ENCODE measurements at regions not wholly inside any gene's neighbourhood (a gene's known extent, or its start where the extent isn't known, plus 50 kb on each side); places are given as distances from the start of the nearest gene placed in this dataset.

GRCh38 chr5:124480022-124480421 lies 266.4 kb downstream of the ZNF608 start:
- H3K4me3 ChIP-seq (ENCODE audit: low read depth, low read length) = no peak overlapping the region
- TF ChIP-seq CTCF (IDR thresholded peaks at IDR 0.05; ENCODE audit: low read depth, low read length, missing control alignments) = no peak
- no peak for DNase-seq (ENCODE audit: low read depth)
- in situ Hi-C loops (cut with HindIII; ENCODE audit: low sequenced_read_pairs) = no loop called here

GRCh38 chr5:124478264-124478663 lies 268.2 kb downstream of the ZNF608 start:
- in situ Hi-C loops (cut with HindIII; ENCODE audit: low sequenced_read_pairs) = no loop called here
- no peak for TF ChIP-seq CTCF (IDR thresholded peaks at IDR 0.05; ENCODE audit: low read depth, low read length, missing control alignments)
- no peak for DNase-seq (ENCODE audit: low read depth)
- no peak overlapping the region for H3K4me3 ChIP-seq (ENCODE audit: low read depth, low read length)

- no peak for TF ChIP-seq CTCF (IDR thresholded peaks at IDR 0.05; ENCODE audit: low read depth, low read length, missing control alignments)
- peak; percentile 22 for DNase-seq (ENCODE audit: low read depth)
- no peak overlapping the region for H3K4me3 ChIP-seq (ENCODE audit: low read depth, low read length)
- in situ Hi-C loops (cut with HindIII; ENCODE audit: low sequenced_read_pairs) = no loop called here
These were observed 268.9 kb downstream of the ZNF608 start for GRCh38 chr5:124477577-124477976.

- in situ Hi-C loops (cut with HindIII; ENCODE audit: low sequenced_read_pairs) = no loop called here
- DNase-seq (ENCODE audit: low read depth) = no peak
- TF ChIP-seq CTCF (IDR thresholded peaks at IDR 0.05; ENCODE audit: low read depth, low read length, missing control alignments) = no peak
- H3K4me3 ChIP-seq (ENCODE audit: low read depth, low read length) = no peak overlapping the region
These were observed 269.4 kb downstream of the ZNF608 start for GRCh38 chr5:124477062-124477461.

GRCh38 chr5:124474528-124475215 lies 271.8 kb downstream of the ZNF608 start:
- no peak for DNase-seq (ENCODE audit: low read depth)
- in situ Hi-C loops (cut with HindIII; ENCODE audit: low sequenced_read_pairs) = no loop called here
- H3K4me3 ChIP-seq (ENCODE audit: low read depth, low read length) = no peak overlapping the region
- no peak for TF ChIP-seq CTCF (IDR thresholded peaks at IDR 0.05; ENCODE audit: low read depth, low read length, missing control alignments)

GRCh38 chr5:124468671-124469411 lies 277.6 kb downstream of the ZNF608 start:
- in situ Hi-C loops (cut with HindIII; ENCODE audit: low sequenced_read_pairs) = no loop called here
- no peak overlapping the region for H3K4me3 ChIP-seq (ENCODE audit: low read depth, low read length)
- no peak for DNase-seq (ENCODE audit: low read depth)
- no peak for TF ChIP-seq CTCF (IDR thresholded peaks at IDR 0.05; ENCODE audit: low read depth, low read length, missing control alignments)
